GM21360 (cell line): ENCODE measurements at regions not wholly inside any gene's neighbourhood (a gene's known extent, or its start where the extent isn't known, plus 50 kb on each side); places are given as distances from the start of the nearest gene placed in this dataset.
"Not testable (repeated sequence)": the region's sequence is repeated elsewhere in the genome, so short reads cannot be mapped to it uniquely, and the experiment has no call there.

Experiments
- ATAC-seq: cut with Tn5 transposase; IDR thresholded peaks from one replicate; pipeline ENCODE4 v1.9.1; 2021; ENCODE audit warnings: mild to moderate bottlenecking, moderate library complexity; ENCODE audit not compliant: unreplicated experiment

DNA sequence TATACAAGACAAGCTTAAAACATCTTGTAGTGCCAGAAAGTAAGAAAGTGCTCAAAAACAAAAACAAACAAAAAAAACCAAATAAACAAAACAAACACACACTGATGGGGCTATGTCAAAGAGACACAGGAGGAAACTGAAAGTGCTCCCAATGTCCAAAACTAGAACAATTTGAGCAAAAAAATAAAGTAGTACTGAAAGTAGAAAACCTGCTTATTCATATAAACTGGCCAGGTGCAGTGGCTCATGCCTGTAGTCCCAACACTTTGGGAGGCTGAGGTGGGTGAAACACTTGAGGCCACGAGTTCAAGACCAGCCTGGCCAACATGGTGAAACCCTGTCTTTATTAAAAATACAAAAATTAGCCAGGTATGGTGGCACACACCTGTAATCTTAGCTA is 129.9 kb downstream of the GLUL start:
- no peak for ATAC-seq

DNA sequence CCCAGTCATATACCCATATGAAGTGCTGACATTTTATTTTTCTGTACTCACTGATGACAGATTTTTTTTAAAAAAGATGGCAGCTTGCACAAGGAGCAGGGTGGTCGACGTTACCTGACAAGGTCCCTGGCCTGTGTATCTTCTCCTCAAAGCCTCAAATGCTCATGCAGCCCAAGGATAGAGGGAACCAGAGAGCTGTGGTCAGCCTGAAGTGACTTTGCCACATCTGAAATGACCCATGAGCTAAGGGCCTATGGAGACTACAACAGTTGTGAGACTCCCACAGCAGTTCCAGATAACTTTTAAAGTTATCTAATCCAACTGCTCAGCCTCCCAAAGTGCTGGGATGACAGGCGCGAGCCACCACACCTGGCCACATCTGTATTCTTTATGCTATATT is 131.1 kb downstream of the GLUL start:
- ATAC-seq = no peak

DNA sequence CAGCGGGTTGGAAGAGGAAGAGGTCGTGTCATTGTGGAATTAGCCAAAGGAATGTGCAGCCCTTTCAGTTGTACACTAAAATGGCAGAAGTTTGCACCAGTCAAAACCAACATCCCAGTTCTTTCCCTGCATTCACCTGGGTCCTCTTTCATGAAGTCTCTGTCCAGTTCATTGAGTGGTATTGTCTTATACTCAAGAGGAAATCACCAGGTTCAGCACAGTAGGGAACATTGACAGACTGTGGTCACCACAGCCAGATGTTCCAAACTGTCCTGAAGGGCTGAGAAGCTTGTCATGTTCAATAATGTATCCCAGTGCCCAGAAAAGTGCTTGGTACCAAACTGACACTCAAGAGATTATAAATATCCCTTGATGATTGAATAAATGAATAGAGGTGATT is 131.6 kb downstream of the GLUL start:
- ATAC-seq = no peak

GRCh38 chr1:182259229-182259872 is 132.2 kb downstream of the GLUL start:
- no peak for ATAC-seq

- no peak for ATAC-seq
These were observed 134.1 kb downstream of the GLUL start for GRCh38 chr1:182257369-182258063.

- no peak for ATAC-seq
These were observed 134.7 kb downstream of the GLUL start for GRCh38 chr1:182256931-182257330.

GRCh38 chr1:182255494-182255893 is 136.1 kb downstream of the GLUL start:
- no peak for ATAC-seq

DNA sequence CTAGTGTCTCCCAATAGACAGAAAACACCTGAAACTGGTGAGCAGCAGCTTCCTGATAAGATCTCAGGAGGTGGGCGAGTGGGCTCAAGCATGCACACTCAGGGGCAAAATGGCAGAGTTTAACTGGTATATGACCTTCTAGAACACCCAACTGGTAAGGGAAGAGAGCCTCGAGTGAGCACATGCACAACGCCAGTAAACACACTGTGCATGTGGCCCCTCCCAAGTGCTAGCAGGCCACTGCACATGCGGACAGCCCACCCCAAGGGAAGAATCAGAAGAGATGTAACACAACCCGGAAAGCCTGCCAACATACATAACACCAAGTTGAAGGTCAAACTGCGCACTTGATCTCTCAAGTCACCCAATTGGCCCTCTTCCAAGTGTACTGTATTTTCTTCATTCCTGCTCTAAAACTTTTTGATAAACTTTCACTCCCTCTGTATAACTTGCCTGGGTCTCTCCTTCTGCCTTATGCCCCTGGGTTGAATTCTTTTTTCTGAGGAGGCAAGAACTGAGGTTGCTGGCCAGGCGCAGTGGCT is 138.2 kb downstream of the GLUL start:
- ATAC-seq = no peak

DNA sequence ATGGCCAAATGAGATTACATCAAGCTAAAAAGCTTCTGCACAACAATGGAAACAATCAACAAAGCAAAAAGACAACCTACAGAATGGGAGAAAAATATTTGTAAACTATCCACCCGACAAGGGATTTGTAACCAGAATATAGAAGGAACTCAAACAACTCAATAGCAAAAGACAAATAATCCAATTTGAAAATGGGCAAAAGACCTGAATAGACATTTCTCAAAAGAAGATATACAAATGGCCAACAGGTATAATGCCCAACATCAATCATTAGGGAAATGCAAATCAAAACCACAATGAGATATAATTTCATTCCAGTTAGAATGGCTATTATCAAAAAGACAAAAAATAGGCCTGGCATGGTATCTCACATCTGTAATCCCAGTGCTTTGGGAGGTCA is 140.0 kb downstream of the GLUL start:
- no peak for ATAC-seq

DNA sequence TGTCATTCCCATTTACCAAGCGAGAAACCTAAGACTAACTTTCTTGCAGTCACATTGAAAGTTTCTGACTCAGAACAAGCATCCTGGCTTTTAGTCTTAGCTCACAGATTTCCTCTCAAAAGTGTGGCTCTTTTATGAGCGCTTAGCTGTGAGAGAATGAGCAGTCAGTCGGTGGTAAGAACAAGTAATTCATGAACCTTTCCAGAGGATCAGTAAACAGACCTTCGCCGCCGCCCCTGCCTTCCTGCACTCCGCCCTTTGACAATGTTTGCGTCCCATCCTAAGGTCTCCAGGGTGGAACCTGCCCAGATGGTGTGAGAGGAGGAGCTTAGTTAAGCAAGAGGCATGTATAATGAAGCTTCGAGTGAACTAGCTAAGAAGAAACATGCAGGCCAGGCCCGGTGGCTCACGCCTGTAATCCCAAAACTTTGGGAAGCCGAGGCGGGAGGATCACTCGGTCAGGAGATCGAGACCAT is 142.4 kb downstream of the GLUL start:
- ATAC-seq = peak; percentile 90

DNA sequence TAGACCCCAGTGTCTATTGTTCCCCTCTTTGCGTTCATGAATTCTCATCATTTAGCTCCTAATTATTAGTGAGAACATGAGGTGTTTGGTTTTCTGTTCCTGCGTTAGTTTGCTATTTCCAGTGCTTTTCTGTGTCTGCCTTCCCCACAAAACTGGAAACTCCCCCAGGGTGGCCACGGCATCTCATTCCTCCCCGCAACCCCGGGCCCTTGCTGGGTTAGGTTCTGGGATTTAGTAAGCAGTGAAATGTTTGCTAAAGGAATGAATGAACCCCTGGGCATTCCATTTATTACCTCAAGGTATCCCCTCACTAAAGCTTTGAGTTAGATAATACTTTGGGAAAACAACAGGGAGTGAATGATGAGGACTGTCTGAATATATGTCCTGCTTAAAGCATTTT is 142.9 kb downstream of the GLUL start:
- ATAC-seq = no peak

DNA sequence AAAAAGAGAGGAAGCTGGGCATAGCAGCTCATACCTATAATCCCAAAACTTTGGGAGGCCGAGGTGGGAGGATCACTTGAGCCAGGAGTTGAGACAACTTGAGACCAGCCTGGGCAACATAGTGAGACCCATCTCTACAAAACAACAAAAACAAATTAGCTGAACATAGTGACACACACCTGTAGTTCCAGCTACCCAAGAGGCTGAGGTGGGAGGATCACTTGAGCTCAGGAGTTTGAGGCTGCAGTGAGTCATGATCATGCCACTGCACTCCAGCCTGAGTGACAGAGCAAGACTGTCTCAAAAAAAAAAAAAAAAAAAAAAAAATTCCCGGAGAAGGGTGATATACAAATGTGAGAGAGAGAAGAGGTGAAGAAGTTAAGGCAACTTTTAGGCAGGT is 143.8 kb downstream of the GLUL start:
- ATAC-seq = not testable (repeated sequence)

DNA sequence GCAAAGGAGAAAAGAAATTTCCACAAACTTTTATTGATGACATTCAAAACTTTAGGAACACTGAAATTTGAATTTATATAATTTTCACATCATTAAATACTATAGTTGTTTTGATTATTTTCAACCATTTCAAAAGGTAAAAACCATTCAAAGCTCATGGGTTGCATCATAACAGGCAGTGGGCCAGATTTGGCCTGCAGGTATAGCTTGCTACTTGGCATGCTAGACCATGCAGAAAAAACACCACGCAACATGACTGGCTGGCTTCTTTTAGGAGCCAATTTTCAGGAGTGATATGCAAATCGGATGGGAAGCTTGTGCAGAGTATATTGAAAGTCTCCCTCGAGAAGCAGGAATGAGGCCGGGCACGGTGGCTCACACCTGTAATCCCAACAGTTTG is 144.8 kb downstream of the GLUL start:
- ATAC-seq = no peak

- ATAC-seq = no peak
These were observed 146.6 kb downstream of the GLUL start for GRCh38 chr1:182245040-182245439.

DNA sequence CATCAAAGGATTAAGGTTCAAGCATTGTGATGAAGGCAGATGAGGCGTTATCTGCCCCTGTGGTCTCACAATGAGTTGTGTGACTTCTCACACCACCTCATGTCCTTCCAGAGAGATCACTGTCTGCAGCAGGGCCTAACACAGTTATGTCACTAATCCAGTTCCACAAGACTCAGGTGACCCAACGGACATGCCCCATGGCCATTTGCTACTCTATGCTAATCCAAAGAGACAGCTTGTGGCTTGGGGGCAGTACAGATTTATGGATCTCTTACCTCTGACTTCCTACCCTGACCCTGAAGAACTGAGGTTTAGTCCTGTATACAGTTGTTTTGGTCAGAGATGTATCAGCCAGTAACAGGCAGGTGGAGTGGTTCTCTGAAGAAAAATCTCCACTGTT is 147.1 kb downstream of the GLUL start:
- ATAC-seq = no peak

DNA sequence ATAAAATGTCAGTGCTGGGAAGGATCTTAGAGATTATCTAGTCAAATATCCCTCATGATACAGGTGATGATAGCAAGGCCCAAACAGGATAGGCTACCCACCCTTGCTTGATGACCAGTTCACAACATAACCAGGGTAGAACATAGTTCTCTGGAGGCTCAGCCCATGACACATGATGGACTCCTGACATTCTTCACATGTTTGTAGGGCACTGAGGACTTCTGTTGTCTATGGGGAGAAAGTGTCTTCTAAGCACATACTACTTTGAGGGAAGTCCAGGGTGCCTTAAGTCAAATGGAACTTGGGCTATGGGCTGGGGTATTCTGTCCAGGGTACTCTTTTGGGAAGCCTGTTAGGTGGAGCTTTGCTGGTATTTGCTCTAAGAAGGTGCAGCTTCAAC is 148.9 kb downstream of the GLUL start:
- ATAC-seq = no peak

- ATAC-seq = no peak
These were observed 151.5 kb downstream of the GLUL start for GRCh38 chr1:182240085-182240484.

GRCh38 chr1:182238421-182238820 is 153.2 kb downstream of the GLUL start:
- no peak for ATAC-seq

GRCh38 chr1:182237329-182237728 is 154.3 kb downstream of the GLUL start:
- no peak for ATAC-seq

- no peak for ATAC-seq
These were observed 154.9 kb downstream of the GLUL start for GRCh38 chr1:182236651-182237077.

GRCh38 chr1:182235952-182236650 is 155.5 kb downstream of the GLUL start:
- no peak for ATAC-seq

DNA sequence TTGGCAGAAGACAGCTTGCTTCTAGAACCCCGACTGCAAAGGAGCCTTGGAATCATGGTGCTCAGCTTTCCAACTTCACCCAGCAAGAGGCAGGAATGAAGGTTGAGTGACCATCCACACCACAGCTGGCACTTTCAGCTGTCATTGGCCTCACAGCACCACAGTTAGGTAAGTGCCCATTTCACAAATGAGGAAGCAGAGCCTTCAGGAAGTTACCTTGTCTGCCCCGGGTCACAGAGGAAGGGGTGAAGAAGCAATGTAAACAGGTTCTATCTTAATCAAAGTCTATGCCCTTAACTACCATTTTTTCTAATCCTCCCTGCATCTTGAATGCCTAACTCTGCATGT is 156.0 kb downstream of the GLUL start:
- ATAC-seq = no peak
